GM12892 (cell line): ENCODE measurements at regions not wholly inside any gene's neighbourhood (a gene's known extent, or its start where the extent isn't known, plus 50 kb on each side); places are given as distances from the start of the nearest gene placed in this dataset.

Source experiments
- POLR2A ChIP-seq: IDR thresholded peaks from 2 replicates; pipeline ENCODE4 v1.6.1; 2011; ENCODE audit warnings: low read depth, low read length, control low read depth
- POLR2AphosphoS5 ChIP-seq: IDR thresholded peaks from 2 replicates; pipeline ENCODE4 v1.6.1; 2011; ENCODE audit warnings: low read depth, low read length, control low read depth
- TAF1 ChIP-seq: IDR thresholded peaks from 2 replicates; pipeline ENCODE4 v1.6.1; 2011; ENCODE audit warnings: low read depth, mild to moderate bottlenecking, control low read depth, low read length, borderline replicate concordance

DNA sequence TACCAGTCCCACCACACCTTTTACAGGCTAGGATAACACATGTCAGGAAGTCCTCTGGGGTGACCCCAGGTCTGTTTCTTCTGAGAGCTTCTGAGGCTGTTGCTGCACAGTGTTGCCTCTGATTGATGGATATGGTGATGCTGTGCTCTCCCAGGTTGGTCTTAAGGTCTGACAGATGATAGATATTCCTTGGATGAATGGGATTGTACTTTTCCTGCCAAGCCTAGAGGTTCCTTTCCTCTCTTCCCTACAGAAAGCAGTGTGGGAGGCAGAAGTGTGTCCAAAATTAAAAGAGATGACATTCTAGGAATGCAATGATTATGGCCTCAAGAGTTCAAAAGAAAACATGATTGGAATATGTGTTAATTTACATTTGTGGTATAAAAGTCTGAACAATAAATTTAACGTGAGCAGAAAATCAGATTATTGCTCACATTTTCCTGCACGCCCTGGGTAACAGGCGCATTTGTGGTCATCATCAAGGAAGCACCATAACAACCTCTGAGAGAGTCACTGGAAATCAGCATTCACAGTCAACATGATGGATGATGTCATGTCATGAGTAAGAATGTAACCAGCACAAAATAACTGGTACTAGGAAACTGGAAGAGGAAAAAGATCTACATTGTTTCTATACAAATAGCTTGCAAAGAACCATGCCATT, 73.7 kb downstream of the BBS10 start:
- TF ChIP-seq TAF1, result no peak
- no peak for TF ChIP-seq POLR2A
- no peak for TF ChIP-seq POLR2AphosphoS5
